ES-I3 (cell line): ENCODE measurements at regions not wholly inside any gene's neighbourhood (a gene's known extent, or its start where the extent isn't known, plus 50 kb on each side); places are given as distances from the start of the nearest gene placed in this dataset.

Source experiments
- H3K36me3 ChIP-seq: 2 replicates; pipeline ENCODE4 v1.6.1; 2013; ENCODE audit warnings: mild to moderate bottlenecking, low read length, control low read depth, moderate library complexity; ENCODE audit not compliant: insufficient read depth
- H3K4me1 ChIP-seq: 2 replicates; pipeline ENCODE4 v1.6.1; 2013; ENCODE audit warnings: mild to moderate bottlenecking, control low read depth, low read length; ENCODE audit not compliant: insufficient read depth
- H3K9ac ChIP-seq: 2 replicates; pipeline ENCODE4 v1.6.1; 2013; ENCODE audit warnings: low read depth, mild to moderate bottlenecking, low read length, moderate library complexity
- H3K9me3 ChIP-seq: 2 replicates; pipeline ENCODE4 v1.6.1; 2013; ENCODE audit warnings: mild to moderate bottlenecking, low read length, moderate library complexity; ENCODE audit not compliant: control insufficient read depth, insufficient read depth

GRCh38 chr5:9721161-9721560 is 91.0 kb upstream of the TAS2R1 start:
- H3K9me3 ChIP-seq = no peaks in the 10 kb centered on the region
- no peak overlapping the region for H3K9ac ChIP-seq
- H3K36me3 ChIP-seq = no peaks in the 10 kb centered on the region
- H3K4me1 ChIP-seq = no peaks in the 10 kb centered on the region

- Histone ChIP-seq H3K4me1 (no peaks in the 10 kb centered on the region), H3K36me3 (no peaks in the 10 kb centered on the region), H3K9ac (no peak overlapping the region), H3K9me3 (no peaks in the 10 kb centered on the region)
These were observed 90.2 kb upstream of the TAS2R1 start for GRCh38 chr5:9720361-9720760.

- H3K9me3 ChIP-seq = no peaks in the 10 kb centered on the region
- H3K36me3 ChIP-seq = no peaks in the 10 kb centered on the region
- H3K4me1 ChIP-seq = no peaks in the 10 kb centered on the region
- H3K9ac ChIP-seq = no peak overlapping the region
These were observed 86.7 kb upstream of the TAS2R1 start for GRCh38 chr5:9716838-9717281.

GRCh38 chr5:9715891-9716335 is 85.8 kb upstream of the TAS2R1 start:
- Histone ChIP-seq H3K4me1 (no peaks in the 10 kb centered on the region), H3K9me3 (no peaks in the 10 kb centered on the region), H3K36me3 (no peaks in the 10 kb centered on the region), H3K9ac (no peak overlapping the region)

- H3K9ac ChIP-seq = no peak overlapping the region
- H3K36me3 ChIP-seq = no peaks in the 10 kb centered on the region
- no peaks in the 10 kb centered on the region for H3K4me1 ChIP-seq
- no peaks in the 10 kb centered on the region for H3K9me3 ChIP-seq
These were observed 83.9 kb upstream of the TAS2R1 start for GRCh38 chr5:9713959-9714586.

GRCh38 chr5:9713356-9713755 is 83.2 kb upstream of the TAS2R1 start:
- Histone ChIP-seq H3K4me1 (no peaks in the 10 kb centered on the region), H3K36me3 (no peaks in the 10 kb centered on the region), H3K9me3 (no peaks in the 10 kb centered on the region), H3K9ac (no peak overlapping the region)

GRCh38 chr5:9712911-9713310 is 82.8 kb upstream of the TAS2R1 start:
- Histone ChIP-seq H3K9me3 (no peaks in the 10 kb centered on the region), H3K9ac (no peak overlapping the region), H3K36me3 (no peaks in the 10 kb centered on the region), H3K4me1 (no peaks in the 10 kb centered on the region)

- Histone ChIP-seq H3K9me3 (no peaks in the 10 kb centered on the region), H3K36me3 (no peaks in the 10 kb centered on the region), H3K4me1 (no peaks in the 10 kb centered on the region), H3K9ac (no peak overlapping the region)
These were observed 82.4 kb upstream of the TAS2R1 start for GRCh38 chr5:9712506-9712905.

- Histone ChIP-seq H3K9ac (no peak overlapping the region), H3K4me1 (no peaks in the 10 kb centered on the region), H3K9me3 (no peaks in the 10 kb centered on the region), H3K36me3 (no peaks in the 10 kb centered on the region)
These were observed 79.9 kb upstream of the TAS2R1 start for GRCh38 chr5:9710069-9710468.

- H3K9me3 ChIP-seq = no peaks in the 10 kb centered on the region
- no peak overlapping the region for H3K9ac ChIP-seq
- no peaks in the 10 kb centered on the region for H3K36me3 ChIP-seq
- no peaks in the 10 kb centered on the region for H3K4me1 ChIP-seq
These were observed 77.7 kb upstream of the TAS2R1 start for GRCh38 chr5:9707732-9708462.

- no peaks in the 10 kb centered on the region for H3K4me1 ChIP-seq
- no peaks in the 10 kb centered on the region for H3K9me3 ChIP-seq
- H3K9ac ChIP-seq = no peak overlapping the region
- no peaks in the 10 kb centered on the region for H3K36me3 ChIP-seq
These were observed 69.5 kb upstream of the TAS2R1 start for GRCh38 chr5:9699681-9700080.

GRCh38 chr5:9698841-9699240 is 68.7 kb upstream of the TAS2R1 start:
- Histone ChIP-seq H3K9me3 (no peaks in the 10 kb centered on the region), H3K9ac (no peak overlapping the region)

GRCh38 chr5:9698125-9698826 is 68.1 kb upstream of the TAS2R1 start:
- H3K4me1 ChIP-seq = no peaks in the 10 kb centered on the region
- H3K9me3 ChIP-seq = no peaks in the 10 kb centered on the region
- no peaks in the 10 kb centered on the region for H3K36me3 ChIP-seq
- H3K9ac ChIP-seq = no peak overlapping the region

More at GRCh38 chr5:9698841-9699240, 68.7 kb upstream of the TAS2R1 start:
- Histone ChIP-seq H3K36me3 (no peaks in the 10 kb centered on the region), H3K4me1 (no peaks in the 10 kb centered on the region)

- no peaks in the 10 kb centered on the region; the same call in 1 of the 2 replicates for H3K36me3 ChIP-seq
- no peak overlapping the region for H3K9ac ChIP-seq
- H3K4me1 ChIP-seq = no peaks in the 10 kb centered on the region
- H3K9me3 ChIP-seq = no peaks in the 10 kb centered on the region
These were observed 62.4 kb upstream of the TAS2R1 start for GRCh38 chr5:9692576-9692975.

GRCh38 chr5:9691261-9691660 is 61.1 kb upstream of the TAS2R1 start:
- no peaks in the 10 kb centered on the region for H3K4me1 ChIP-seq
- no peaks in the 10 kb centered on the region for H3K9me3 ChIP-seq
- H3K9ac ChIP-seq = no peak overlapping the region
- H3K36me3 ChIP-seq = no peaks in the 10 kb centered on the region; the same call in 1 of the 2 replicates
